NCI-H2196 treated with DMSO at 0.1 percent for 48 hours (cell line): ENCODE measurements at regions not wholly inside any gene's neighbourhood (a gene's known extent, or its start where the extent isn't known, plus 50 kb on each side); places are given as distances from the start of the nearest gene placed in this dataset.
"Not testable (repeated sequence)": the region's sequence is repeated elsewhere in the genome, so short reads cannot be mapped to it uniquely, and the experiment has no call there.

ENCODE experiments used
- DNase-seq: peaks from one replicate; lab custom pipeline; 2025; ENCODE audit not compliant: unreplicated experiment; lab: John Stamatoyannopoulos, UW

DNA sequence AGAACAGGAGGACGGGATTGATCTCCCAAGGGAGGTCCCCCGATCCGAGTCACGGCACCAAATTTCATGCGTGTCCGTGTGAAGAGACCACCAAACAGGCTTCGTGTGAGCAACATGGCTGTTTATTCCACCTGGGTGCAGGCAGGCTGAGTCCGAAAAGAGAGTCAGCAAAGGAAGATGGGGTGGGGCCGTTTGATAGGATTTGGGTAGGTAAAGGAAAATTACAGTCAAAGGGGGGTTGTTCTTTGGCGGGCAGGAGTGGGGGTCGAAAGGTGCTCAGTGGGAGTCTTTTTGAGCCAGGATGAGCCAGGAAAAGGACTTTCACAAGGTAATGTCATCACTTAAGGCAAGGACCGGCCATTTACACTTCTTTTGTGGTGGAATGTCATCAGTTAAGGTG lies 763.6 kb upstream of the CTNND2 start:
- not testable (repeated sequence) for DNase-seq

DNA sequence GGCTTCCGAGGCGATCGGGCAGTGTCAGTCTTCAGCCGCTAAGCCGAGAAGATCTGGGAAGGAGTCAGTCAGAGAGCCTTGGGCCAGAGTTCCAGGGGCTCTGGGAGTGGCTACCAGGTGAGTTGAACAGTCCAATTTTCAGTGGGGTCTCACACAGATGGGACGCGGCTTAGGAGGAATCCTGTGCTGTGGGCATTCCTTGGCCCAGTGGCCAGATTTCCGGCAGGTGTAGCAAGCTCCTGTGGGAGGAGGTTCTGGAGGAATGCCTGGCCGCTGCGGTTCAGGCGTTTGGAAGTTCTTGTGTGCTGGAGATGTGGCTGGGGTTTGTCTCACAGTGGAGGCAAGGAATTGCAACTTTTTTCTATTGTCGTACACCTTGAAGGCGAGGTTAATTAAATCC lies 761.5 kb upstream of the CTNND2 start:
- not testable (repeated sequence) for DNase-seq

DNA sequence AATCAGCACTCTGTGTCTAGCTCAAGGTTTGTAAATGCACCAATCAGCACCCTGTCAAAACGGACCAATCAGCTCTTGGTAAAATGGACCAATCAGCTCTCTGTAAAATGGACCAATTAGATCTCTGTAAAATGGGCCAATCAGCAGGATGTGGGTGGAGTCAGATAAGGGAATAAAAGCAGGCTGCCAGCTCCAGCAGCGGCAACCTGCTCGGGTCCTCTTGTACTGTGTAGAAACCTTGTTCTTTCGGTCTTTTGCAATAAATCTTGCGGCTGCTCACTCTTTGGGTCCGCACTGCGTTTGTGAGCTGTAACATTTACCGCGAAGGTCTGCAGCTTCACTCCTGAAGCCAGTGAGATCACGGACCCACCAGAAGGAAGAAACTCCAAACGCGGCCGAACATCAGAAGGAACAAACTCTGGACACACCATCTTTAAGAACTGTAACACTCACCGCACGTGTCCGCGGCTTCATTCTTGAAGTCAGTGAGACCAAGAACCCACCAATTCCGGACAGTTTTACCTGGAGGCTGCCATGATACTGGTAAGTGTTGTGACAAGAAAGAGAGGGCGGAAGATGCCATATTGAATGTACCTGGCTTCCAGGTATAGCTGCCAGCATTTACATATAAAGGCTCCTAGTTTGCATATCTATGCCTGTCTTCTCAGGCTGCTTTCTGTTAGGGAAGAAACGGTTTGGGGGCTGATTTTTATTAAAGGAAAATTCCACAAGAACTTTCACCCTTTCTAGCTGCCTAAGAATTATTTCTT lies 758.5 kb upstream of the CTNND2 start:
- no peak for DNase-seq

DNA sequence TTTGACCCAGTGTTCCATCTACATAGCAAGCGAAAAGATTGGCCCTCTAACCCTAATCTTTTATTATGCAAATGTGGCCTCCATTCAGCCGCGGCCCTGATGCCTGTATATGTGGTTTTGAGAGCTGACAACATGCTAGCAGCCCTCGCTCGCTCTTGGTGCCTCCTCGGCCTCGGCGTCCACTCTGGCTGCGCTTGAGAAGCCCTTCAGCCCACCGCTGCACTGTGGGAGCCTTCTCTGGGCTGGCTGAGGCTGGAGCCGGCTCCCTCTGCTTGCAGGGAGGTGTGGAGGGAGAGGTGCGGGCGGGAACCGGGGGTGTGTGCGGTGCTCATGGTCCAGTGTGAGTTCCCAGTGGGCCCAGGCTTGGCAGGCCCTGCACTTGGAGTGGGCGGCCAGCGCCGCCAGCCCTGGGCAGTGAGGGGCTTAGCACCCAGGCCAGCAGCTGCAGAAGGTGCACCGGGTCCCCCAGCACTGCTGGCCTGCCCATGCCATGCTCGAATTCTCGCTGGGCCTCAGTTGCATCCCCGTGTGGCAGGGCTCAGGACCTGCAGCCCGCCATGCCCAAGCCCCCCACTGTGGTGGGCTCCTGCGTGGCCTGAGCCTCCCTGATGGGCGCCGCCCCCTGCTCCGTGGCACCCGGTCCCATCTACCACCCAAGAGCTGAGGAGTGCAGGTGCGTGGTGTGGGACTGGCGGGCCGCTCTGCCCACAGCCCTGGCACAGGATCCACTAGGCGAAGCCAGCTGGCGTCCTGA lies 757.5 kb upstream of the CTNND2 start:
- DNase-seq, result no peak

DNA sequence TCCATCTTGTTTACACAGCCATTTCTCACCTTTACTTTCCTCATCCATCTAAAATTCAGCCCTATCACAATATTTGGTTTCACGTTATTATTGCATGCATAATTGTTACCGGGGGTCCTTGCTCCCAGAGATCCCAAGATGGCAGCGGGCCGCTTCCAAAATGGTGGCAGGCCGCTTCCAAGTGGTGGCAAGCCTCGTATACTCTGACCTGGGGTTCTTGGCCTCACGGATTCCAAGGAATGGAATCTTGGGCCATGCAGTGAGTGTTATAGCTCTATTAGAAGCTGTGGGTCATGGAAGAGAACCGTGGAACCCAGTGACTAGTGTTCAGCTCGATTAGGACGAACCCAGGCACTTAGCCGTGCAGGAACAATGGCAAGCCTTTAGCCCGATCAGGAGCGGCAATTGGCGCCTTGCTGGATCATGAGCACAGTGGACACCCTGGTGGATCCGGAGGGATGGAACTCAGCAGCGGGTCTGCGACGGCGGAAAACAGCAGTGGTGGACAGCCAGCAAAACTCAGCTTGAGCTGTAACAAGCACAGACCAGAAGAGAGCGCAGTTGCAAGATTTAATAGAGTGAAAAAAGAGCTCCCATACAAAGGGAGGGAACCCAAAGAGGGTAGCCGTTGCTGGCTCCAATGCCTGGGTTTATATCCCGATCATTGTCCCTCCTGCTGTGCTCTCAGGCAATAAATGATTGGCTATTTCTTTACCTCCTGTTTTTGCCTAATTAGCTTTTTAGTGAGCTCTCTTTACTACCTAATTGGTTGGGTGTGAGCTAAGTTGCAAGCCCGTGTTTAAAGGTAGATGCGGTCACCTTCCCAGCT lies 756.2 kb upstream of the CTNND2 start:
- DNase-seq, result not testable (repeated sequence)

DNA sequence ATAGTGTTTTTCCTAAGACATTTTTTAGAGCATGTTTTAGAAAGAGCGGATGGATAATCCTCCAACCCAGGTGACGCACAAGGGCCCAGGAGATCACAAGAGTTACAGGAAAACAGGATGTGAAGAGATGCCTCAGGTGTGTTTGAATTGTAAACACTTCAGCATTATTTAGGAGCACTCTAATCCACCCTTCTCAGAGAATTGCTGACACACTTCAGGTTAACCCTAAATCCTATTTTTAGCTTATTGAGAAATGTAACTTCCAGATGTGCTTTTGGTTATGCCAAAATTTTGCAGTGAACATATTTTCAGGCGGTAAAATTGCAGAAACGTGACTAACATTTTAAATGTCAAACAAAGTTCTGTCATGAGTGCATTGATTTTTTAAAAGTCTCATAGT lies 755.4 kb upstream of the CTNND2 start:
- no peak for DNase-seq

DNA sequence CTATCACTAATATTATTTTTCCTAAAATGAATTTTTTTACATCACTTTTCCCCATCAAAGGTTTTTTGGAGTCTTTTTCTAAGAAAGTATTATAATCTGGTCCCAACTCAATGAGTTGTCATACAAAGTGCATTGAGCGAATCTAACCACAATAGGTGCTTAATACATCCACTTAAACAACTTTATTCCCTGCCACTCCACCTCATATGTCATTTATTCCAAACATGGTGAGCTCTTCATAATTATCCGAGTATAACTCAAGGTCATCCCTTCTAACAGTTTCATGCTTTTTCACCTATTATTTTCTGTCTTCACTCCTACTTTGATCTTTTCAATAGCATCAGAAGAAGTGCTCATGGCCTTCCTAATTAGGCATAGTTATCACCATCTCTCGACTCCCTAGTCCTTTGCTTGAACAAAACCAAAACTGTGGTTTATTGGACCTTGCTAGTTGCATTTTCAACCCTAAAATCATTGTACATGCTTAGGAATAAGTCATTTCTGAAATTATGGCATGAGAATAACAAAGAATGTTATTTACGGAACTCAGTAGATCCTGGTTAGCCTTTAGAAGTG lies 754.7 kb upstream of the CTNND2 start:
- DNase-seq, result no peak

DNA sequence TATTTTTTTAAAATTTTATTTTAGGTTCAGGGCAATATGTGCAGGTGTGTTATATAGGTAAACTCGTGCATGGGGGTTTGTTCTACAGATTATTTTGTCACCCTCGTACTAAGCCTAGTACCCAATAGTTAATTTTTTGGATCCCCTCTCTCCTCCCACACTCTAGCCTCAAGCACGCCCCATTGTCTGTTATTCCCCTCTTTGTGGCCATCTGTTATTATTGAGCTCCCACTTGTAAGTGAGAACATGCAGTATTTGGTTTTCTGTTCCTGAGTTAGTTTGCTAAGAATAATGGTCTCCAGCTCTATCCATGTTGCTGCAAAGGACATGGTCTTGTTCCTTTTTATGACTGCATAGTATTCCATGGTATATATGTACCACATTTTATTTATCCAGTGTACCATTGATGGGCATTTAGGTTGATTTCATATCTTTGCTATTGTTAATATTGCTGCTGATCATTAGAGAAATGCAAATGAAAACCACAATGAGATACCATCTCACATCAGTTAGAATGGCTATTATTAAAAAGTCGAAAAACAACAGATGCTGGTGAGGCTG lies 753.7 kb upstream of the CTNND2 start:
- DNase-seq, result not testable (repeated sequence)

DNA sequence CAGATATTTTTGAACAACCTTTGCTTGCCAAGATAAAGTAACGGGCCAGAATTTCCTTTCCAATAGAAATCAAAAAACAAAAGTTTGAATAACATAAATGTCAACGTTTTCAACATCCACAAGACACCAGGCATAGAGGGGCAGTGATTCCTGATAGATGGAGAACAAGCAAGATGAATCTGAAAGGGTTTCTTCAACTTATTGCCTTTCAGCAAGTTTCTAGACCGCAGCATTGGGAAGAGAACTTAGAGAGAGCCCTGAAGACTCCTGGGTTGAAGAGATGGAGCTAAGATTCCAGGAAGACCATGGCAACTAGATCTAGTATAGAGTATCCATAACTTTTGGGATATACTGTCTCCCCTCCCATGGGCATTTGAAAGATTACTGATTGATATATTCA lies 751.4 kb upstream of the CTNND2 start:
- no peak for DNase-seq

DNA sequence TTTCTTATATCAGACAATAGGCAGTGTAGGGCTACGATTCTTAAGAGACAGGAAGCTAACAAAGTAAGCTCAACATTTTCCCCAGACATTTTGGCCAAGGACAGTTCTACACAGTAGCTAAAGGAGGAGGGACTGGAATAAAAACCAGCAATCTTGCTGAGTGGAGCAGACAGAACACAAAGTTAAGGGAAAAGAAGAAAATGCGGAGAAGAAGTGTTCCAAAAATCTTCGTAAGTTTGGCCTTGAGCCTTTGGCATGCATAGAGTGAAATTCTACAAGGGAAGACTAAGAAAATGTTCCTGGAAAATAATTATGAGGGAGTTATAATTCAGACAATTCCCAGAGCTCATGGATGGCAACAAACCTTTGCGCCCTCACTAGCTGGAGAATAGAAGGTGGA lies 748.0 kb upstream of the CTNND2 start:
- no peak for DNase-seq

DNA sequence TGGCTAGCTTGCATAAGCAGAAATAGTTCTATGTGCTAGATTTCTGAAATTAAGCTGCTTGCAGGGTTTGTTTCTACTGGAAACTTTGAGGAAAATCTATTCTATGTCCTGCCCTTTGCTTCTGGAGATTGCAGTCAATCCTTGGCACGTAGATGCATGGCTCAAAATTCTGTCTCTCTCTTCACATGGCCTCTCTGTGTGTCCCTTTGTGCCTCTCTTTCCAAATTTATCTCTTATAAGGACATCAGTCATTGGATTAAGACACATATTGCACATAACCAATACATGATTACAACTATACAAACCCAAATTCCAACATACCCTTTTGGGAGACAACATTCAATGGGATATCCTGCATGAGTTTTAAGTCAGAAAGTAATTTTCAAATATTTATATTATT lies 744.3 kb upstream of the CTNND2 start:
- DNase-seq, result no peak

DNA sequence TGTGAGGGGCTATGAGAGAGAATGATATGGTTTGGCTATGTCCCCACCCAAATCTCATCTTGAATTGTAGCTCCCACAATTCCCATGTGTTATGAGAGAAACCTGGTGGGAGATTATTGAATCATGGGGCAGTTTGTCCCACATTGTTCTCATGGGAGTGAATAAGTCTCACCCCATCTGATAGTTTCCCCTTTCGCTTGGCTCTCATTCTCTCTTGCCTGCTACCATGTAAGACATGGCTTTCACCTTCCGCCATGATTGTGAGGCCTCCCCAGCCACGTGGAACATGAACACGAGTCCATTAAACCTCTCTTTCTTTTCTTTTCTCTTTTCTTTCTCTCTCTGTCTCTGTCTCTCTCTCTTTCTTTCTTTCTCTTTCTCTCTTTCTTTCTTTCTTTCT lies 743.4 kb upstream of the CTNND2 start:
- no peak for DNase-seq

DNA sequence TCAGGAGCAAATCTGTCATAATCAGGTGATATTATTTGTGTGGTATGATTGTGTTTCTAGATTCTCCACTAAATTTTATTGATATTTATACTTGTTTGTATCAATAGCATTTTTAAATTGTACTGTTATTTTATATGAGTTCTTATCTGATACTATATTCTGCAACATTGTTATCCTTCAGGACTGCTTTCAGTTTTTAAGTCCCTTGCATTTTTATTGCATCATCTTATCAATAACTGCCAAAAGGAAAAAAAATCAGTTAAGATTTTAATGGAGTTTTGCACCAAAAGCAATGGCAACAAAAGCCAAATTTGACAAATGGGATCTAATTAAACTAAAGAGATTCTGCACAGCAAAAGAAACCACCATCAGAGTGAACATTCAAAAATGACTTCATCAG lies 741.3 kb upstream of the CTNND2 start:
- no peak for DNase-seq

DNA sequence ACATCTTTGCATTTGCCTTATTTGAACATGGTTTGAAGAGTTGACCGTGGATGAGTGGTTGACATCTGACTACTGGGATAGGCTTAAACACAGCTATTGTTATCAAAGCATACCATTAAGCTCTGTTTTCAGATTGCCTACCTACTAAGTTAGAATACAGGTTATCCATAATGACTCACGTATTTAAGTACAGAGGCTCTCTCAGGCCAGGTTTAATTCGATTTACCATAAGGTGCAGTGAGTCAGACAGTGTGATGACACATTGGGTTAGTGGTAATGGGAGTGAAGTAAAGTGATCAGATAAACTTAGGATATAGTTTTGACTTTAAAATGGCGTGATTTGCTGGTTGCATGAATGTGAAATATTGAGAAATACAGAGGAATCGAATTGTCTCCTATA lies 732.0 kb upstream of the CTNND2 start:
- DNase-seq, result no peak

DNA sequence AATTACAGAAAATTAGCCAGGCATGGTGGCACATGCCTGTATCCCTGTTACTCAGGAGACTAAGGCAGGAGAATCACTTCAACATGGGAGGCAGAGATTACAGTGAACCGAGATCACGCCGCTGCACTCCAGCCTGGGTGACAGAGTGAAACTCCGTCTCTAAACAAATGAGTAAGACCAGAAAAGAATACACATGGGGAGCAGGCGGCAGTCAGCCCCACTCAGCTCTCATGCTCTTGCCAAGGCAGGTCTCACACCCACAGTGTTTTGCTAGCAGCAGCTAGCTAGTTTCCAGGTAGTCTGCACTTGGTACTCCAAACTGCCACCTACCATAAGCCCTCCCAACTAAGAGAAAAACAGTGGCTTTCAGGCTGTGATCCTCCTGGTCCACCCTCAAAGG lies 722.3 kb upstream of the CTNND2 start:
- DNase-seq, result no peak

DNA sequence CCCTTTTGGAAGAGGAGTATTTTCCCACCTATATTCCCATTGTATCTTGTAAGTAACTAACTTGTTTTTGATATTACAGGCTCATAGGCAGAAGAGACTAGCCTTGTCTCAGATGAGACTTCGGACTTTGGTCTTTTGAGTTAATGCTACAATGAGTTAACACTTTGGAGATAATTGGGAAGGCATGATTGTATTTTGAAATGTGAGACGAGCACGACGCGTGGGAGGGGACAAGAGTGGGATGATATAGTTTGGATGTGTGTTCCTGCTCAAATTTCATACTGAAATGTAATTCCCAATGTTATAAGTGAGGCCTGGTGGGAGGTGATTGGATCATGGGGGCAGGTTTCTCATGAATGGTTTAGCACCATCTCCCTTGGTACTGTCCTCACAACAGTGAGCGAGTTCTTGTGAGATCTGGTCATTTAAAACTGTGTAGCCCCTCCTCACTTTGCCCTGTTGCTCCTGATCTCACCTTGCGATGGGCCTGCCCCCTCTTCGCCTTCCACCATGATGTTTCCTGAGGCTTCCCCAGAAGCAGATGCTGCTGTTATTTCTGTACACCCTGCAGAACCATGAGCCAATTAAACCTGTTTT lies 721.5 kb upstream of the CTNND2 start:
- no peak for DNase-seq

DNA sequence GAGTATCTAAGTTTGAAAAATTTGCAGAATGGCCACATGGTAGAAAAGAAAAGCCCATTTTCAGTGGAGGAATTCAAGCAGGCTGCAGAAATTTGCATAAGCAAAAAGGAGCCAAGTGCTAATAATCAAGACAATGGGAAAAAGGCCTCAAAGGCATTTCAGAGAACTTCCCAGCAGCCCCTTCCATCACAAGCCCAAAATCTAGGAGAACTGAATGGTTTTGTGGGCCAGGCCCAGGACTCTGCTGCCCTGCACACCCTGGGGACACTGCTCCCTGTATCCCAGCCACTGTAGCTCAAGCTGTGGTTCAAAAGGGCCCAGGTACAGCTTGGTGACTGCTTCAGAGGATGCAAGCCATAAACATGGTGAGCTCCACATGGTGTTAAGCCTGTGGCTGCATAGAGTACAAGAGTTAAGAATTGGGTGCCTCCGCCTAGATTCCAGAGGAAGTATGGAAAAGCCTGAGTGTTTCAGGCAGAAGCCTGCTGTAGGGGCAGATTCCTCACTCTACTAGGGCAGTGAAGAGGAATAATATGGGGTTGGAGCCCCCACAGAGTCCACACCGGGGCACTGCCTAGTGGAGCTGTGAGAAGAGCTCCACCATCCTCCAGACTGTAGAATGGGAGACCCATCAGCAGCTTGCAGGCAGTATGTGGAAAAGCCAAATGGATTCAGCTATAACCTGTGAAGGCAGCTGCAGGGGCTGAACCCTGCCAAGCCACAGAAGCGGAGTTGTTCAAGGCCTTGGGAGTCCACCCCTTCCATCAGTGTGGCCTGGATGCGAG lies 720.7 kb upstream of the CTNND2 start:
- DNase-seq, result no peak

DNA sequence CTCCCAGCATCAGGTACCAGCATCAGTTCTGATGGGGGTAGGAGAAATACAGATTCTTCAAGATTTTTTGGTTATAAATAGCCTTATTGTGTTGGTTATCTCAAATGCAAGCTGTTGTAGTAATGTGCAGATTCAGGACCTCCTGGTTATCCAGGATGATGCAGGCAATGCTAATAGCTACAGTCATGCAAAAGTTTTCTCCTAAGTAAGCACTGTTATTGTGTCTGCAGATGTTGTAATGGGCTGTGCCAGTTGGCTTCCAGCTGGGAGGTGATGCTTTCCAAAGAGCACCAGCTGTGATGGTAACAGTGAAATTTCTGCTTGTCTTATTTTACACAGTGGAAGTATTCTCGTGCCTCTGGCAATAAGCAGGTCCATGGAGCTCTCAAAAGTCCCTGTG lies 719.2 kb upstream of the CTNND2 start:
- no peak for DNase-seq

DNA sequence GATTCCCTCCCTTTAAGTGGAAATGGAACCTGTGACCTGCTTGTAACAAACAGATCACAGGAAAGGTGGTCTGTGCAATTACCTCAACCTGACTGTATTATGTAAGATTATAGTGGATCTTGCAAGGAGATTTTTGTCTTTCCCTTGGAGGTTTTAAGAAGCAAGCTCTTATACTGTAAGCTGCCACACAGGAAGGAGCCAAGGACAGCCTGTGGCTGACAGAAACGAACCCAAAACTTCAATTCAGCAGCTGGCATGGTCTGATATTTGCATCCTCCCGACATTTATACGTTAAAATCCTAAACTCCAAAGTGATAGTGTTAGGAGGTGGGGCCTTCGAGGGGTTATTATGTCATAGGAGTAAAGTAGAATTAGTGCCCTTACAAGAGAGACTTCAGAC lies 711.8 kb upstream of the CTNND2 start:
- DNase-seq, result no peak
